ENCODE measurements at regions not wholly inside any gene's neighbourhood (a gene's known extent, or its start where the extent isn't known, plus 50 kb on each side); places are given as distances from the start of the nearest gene placed in this dataset.

DNA sequence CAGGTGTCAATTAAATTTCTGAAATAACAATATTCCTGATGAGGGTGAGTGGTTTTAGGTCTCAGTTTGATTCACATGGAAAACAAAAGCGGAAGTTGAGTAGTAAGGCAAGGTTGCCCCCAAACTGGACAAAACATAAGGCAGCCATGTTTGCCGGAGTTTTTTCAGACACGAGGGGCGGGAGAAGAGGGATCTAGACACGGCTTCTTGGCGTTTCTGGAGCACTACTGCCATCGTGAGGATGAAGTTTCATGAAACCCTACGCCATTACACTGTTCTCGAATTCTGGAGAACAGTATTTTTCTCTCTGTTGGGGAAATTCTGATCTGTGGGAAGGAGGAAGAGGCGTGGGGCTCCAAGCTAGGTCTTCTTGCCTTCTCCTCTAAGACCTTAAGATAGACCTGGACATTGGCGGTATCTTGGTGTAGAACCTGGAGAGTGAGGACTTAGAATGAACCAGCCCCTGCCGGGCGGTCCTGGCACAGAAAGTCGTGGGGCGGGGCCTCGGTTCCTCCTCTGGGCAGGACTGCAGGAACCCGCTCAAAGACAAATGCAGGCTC is 160.3 kb downstream of the OR13H1 start:
- DNase-seq = no peak

DNA sequence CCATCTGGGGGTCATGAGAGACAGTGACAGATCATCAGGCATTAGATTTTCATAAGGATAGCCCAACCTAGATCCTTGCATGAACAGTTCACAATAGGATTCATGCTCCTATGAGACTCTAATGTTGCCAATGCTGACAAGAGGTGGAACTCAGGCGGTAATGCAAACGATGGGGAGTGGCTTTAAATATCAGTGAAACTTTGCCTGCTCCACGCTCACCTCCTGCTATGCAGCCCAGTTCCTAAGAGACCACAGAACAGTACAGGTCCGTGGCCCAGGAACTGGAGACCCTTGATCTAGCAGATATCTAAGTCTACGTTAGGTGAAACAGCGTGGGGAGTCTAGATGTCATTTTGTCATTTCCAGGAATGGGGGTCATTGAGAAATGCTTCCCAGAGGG is 165.7 kb downstream of the OR13H1 start:
- DNase-seq = no peak

DNA sequence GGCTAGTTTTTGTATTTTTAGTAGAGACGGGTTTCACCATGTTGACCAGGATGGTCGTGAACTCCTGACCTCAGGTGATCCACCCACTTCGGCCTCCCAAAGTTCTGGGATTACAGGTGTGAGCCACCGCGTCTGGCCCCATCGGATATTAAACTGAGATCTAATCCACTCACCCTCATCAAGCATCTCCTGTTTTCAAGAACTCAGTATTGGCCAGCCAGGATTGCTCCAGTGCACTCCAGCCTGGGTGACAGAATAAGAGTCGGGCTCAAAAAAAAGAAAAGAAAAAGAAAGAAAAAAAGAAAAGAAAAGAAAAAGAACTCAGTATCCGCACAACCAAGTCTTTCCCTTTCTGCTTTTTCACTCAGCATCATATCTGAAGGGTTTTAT is 167.6 kb downstream of the OR13H1 start:
- no peak for DNase-seq

DNA sequence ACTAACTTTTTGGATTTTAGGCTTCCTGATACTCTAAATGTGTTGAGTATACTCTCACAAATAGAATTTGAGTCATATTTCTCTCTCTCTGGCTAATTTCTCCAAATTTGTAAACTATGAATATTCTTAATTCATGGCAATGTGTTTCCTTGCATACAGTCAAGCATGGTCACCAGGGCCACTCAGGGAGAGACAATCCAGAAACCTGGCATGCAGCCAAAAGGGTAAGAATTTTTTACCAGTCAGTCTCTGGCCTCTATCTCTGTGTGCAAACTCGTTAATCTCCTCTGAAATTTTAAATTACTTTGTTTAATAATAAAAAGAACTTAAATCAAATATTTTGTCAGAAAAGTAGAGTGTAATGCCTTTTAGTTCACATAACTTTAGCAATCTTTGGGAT is 179.8 kb downstream of the OR13H1 start:
- no peak for DNase-seq

DNA sequence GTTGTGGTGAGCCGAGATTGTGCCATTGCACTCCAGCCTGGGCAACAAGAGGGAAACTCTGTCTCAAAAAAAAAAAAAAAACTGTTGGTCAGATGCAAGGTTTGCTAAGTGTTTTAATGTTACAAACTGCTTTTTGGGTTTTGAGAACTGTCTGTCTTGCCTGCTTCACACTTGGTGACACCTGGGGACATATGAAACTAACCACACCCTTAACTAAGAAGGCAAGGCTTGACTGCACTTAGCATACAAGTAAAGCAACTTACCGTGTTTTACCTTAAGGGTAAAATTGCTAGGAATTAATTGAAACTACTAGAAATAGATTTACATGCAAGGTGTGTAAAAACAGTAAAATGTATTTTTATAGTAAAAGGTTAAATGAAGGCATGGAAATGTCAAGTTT is 180.4 kb downstream of the OR13H1 start:
- DNase-seq = no peak

DNA sequence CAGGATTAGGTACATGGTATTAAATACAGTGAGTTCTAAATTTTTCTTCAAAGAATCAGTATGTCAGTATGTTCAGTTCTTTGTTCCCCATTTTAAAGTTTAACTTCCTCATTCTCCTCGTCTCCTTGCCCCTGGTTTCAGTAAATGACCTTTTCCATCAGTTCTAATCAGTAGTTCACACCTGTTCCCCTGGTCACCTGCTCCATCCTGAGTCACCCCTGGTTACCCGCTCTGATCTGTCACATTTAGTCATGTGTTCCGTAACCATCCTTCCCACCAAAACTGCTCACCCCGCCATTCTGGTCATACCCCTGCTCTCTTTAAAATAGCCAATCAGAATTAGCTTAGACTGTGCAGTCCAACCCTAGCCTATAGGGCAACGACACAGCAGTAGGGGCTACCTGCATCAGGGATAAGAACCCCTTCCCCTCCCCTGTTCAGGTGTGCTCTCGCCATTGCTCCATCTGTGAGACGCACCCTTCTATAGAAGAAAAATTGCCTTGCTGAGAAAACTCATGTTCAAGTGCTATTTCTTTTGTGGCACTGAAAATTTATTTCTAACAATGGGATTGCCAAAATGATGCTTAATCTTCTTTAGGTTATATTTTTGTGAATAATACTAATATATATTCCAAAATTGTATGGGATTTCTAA is 181.3 kb downstream of the OR13H1 start:
- no peak for DNase-seq

DNA sequence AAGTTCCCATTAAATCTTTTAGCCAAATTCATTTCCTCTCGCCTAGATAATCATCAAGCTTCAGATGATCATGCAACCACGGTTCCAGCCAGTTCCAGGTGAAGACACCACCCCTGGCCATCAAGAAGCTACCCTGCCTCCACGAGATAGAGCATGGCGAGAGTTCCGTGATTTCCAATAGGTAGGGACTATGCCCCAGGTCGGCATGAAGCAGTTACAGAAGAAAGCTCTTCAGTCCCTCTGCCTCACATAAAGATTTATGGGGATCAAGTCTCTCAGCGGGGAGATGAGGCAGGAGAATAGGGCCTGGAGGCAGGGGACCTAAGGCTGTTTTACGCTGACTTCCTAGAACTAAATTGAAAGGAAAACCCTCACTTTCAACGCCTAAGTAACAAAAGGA is 183.9 kb downstream of the OR13H1 start:
- no peak for DNase-seq

DNA sequence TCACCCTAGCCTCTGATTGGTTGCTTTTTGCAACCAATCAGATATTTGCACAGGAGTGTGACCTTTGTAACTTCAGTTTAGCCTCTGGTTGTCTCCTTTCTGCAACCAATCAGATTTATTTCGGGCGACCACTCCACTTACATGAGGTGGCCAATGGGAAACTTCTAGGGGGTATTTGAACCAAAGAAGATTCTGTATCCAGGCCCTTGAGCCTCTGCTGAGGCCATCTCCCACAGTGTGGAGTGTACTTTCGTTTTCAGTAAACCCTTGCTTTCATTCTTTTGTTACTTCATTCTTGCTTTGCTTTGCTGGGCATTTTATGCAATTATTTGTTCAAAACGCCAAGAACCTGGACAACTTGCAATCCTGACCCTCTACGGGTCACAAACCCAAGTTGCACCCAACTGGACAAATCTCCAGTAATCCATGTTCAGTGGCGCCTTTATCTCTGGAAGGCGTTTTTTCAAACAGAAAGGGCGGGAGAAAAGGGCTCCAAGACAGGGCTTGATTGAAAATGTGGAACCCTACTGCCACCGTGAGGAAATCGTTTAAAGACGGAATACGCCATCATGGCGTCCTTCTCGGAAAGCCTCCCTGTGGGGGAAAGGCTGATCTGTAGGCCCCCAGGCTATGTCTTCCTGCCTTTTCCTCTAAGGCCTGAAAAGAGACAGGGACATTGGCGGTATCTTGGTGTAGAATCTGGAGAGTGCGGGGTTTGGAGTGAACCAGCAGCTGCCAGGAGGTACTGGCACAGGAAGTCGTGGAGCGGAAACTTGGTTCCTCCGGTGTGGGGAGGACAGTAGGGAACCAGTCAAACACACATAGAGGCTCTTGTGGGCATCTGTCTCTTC is 184.6 kb downstream of the OR13H1 start:
- DNase-seq = no peak

DNA sequence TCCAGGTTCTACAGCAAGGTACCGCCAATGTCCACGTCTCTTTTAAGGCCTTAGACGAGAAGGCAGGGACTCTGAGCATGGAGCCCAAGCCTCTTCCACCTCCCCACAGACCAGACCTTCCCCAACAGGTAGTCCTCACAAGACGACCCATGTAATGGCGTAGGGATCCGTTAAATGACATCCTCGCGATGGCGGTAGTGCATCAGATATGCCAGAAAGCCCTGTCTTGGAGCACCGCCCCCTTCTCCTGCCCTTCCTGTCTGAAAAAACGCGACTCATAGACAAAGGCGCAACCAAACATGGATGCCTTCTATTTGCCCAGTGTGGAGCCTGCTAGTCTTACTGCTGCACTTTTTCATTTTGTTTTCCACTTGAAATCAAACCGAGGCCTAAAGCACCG is 185.4 kb downstream of the OR13H1 start:
- DNase-seq = no peak

DNA sequence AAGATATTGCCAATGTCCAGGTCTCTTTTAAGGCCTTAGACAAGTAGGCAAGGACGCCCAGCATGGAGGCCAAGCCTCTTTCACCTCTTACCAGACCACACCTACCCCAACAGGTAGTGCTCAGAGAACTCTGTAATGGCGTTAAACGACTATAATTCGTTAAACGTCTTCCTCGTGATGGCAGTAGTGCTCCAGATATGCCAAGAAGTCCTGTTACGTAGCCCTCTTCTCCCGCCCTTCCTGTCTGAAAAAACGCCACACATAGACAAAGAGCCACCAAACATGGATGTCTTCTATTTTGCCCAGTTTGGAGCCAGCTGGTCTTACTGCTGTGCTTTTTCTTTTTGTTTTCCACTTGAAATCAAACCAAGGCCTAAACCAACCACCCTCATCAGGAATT is 190.7 kb downstream of the OR13H1 start:
- no peak for DNase-seq

DNA sequence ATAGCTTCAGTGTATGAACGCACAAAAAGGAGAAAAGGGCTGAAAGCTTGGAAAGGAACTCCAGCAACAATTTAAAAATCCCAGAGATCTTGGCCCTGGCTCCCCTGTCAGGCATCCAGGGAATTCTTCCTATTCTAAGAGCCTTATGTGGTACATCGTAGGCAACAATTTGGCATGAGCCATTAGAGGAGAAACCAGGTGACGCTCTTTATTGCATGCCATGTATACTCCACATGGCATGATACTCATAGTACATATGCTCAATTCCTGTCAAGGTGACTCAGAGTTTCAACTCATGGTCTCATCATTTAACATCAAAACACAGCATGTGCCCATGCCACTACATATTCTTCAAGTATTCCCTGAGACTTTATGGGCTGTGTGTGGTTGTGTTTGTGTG is 191.3 kb downstream of the OR13H1 start:
- no peak for DNase-seq

DNA sequence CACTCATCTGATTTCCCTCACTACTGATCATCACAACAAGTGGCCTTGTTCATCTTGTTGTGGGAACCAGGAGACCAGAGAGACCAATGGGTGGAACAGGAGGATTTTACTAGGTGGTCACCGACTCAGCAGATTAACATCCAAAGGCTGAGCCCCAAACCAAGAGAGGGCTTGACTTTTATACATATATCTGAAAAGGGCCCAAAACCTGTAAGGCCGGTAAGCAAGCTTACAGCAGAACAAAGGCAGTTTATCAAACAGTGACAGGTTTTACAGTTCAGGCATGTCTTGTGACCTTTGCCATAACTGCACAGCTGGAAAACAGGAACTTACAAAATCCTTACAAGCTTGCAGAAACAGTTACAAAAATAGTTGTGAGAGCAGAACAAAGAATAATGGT is 195.9 kb downstream of the OR13H1 start:
- peak; percentile 11 for DNase-seq

DNA sequence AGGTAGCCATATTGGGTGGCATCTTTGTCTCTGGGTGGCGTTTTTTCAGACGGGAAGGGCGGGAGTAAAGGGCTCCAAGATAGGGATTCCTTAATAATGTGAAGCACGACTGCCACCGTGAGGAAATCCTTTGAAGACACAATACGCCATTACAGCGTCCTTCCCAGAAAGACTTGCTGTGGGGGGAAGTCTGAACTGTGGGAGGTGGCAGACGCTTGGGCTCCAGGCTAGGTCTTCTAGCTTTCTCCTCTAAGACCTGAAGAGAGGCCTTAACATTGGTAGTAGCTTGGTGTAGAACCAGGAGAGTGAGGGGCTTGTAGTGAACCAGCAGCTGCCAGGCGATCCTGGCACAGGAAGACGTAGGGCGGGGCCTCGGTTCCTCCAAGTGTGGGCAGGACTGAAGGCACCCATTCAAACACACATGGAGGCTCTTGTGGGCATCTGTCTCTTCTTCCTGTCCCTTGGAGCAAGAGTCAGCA is 197.3 kb downstream of the OR13H1 start:
- DNase-seq = no peak

DNA sequence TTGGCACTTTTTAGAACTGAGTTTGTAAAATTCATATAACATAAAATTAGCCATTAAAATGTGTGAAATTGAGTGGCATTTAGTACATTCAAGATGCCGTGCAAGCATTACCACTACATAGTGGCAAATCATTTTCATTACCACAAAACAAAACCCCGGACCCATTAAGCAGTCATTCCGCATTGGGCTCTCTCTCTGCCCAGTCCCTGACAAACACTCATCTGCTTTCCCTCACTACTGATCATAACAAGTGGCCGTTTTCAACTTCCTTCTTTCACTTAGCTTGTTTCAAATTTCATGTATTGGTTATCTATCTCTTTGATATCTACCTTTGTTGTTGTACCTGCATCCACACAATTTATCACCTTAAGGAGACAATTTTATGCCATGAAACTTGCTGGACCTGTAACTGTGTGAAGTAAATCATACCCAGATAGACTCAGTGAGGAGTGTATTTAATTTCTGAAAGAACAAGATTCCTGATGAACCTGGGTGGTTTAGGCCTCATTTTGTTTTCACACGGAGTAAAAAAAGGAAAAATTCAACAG is 202.1 kb downstream of the OR13H1 start:
- no peak for DNase-seq

DNA sequence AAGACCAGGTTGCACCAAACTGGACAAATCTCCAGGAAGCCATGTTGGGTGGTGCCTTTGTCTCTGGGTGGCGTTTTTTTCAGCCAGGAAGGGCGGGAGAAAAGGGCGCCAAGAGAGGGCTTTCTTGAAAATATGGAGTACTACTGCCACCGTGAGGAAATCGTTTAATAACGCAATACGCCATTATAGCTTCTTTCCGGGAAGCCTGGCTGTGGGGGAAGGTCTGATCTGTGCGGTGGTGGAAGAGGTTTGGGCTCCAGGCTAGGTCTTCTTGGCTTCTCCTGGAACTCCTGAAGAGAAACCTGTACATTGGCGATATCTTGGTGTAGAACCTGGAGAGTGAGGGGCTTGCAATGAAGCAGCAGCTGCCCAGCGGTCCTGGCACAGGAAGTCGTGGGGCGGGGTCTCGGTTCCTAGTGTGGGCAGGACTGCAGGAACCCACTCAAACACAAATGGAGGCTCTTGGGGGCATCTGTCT is 202.7 kb downstream of the OR13H1 start:
- no peak for DNase-seq

DNA sequence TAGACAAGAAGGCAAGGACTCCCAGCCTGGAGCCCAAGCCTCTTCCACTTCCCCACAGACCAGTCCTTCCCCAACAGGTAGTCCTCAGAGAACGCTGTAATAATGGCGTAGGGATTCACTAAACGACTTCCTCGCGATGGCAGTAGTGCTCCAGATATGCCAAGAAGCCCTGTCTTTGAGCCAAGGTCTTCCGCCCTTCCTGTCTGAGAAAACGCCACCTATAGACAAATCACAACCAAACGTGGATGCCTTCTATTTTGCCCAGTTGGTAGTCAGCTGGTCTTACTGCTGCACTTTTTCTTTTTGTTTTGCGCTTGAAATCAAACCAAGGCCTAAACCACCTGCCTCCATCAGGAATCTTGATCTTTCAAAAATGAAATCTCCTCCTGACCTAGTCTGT is 203.3 kb downstream of the OR13H1 start:
- no peak for DNase-seq

DNA sequence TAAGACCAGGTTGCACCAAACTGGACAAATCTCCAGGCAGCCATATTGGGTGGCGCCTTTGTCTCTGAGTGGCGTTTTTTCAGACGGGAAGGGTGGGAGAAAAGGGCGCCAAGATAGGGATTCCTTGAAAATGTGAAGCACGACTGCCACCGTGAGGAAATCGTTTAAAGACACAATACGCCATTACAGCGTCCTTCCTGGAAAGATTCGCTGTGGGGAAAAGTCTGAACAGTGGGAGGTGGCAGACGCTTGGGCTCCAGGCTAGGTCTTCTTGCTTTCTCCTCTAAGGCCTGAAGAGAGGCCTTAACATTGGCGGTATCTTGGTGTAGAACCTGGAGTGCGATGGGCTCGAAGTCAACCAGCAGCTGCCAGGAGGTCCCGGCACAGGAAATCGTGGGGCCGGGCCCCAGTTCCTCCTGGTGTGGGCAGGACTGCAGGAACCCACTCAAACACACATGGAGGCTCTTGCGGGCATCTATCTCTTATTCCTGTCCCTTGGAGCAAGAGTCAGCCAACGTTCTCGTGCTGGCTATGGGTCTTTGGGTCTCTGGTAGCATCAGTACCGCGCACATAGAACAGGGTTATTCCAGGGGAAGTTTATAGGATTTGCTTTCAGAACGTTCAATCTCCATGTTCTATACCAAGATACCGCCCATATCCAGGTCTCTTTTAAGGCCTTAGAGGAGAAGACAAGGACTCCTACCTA is 208.8 kb downstream of the OR13H1 start:
- DNase-seq = no peak

DNA sequence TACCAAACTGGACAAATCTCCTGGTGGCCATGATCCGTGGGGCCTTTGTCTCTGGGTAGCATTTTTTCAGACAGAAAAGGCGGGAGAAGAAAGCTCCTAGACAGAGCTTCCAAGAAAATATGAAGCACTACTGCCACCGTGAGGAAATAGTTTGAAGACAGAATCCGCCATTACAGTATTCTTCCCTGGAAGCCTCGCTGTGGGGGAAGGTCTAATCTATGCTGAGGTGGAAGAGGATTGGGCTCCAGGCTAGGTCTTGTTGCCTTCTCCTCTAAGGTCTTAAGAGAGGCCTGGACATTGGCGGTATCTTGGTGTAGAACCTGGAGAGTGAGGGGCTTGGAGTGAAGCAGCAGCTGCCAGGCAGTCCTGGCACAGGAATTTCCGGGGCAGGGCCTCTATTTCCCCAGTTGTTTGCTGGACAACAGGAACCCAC is 218.9 kb downstream of the OR13H1 start:
- no peak for DNase-seq

DNA sequence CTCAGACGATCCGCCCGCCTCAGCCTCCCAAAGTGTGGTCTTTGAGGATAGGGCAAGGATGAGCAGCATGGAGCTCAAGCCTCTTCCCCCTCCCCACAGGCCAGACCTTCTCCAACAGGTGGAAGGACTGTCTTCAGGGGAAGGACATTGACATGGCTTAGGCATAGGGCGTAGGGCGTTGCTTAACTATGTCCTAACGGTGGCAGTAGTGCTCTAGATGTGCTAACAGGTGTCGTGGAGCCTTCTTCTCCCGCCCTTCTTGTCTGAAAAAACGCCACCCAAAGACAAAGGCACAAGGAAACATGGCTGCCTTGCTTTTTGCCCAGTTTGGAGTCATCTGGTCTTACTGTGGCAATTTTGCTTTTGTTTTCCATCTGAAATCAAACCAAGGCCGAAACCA is 219.8 kb downstream of the OR13H1 start:
- no peak for DNase-seq

DNA sequence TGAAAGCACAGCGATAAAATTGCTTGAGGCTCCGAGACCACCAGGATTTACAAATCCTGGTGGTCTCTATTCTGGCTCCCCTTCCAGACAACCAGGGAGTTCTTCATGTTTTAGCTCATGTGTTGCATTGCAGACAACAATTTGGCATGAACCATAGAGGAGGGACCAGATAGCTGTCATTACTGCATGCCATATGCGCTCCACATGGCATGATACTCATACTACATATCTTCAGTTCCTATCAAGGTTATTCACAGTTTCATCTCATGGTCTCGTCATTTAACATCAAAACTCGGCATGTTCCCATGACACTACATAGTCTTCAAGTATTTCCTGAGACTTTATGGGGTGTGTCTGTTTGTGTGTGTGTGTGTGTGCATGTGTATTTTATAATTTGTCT is 220.3 kb downstream of the OR13H1 start:
- DNase-seq = no peak

DNA sequence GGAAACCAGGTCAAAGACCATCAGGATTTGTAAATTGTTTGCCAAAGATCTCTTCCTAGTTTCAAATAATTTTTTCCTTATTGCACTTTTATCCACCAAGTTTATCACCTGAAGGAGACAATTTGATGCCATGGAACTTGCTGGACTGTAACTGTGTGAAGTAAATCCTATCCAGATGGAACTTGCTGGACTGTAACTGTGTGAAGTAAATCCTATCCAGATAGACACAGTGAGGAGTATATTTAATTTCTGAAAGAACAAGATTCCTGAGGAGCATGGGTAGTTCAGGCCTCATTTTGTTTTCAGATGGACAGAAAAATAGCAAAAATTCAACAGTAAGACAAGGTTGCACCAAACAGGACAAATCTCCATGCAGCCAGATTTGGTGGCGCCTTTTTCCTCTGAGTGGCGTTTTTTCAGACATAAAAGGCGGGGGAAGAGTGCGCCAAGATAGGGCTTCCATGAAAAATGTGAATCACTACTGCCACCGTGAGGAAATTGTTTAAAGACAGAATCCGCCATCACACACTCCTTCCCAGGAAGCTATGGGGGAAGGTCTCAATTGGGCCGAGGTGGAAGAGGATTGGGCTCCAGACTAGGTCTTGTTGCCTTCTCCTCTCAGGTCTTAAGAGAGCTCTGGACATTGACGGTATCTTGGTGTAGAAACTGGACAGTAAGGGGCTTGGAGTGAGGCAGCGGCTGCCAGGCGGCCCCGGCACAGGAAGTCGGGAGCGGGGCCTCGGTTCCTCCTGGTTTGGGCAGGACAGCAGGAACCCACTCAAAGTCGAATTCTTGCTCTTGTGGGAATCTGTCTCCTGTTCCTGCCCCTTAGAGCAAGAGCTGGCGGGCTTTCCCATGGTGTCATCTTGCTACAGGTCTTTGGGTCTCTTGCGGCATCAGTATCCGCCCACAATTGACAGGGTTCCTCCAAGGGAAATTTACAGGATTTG is 234.7 kb downstream of the OR13H1 start:
- DNase-seq = no peak

DNA sequence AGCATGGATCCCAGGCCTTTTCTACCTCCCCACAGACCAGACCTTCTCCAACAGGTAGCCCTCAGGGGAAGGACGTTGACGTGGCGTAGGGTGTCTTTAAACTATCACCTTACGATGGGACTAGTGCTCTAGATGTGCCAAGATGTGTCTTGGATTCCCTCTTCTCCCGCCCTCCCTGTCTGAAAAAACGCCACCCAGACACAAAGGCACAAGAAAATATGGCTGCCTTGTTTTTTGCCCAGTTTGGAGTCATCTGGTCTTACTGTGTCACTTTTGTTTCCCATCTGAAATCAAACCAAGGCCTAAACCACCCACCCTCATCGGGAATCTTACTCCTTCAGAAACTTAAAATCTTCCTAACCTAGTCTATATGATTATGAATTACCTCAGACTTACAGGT is 235.4 kb downstream of the OR13H1 start:
- no peak for DNase-seq

Measured in dermis blood vessel endothelial cell (primary cell).